ENCODE measurements at regions not wholly inside any gene's neighbourhood (a gene's known extent, or its start where the extent isn't known, plus 50 kb on each side); places are given as distances from the start of the nearest gene placed in this dataset.

DNA sequence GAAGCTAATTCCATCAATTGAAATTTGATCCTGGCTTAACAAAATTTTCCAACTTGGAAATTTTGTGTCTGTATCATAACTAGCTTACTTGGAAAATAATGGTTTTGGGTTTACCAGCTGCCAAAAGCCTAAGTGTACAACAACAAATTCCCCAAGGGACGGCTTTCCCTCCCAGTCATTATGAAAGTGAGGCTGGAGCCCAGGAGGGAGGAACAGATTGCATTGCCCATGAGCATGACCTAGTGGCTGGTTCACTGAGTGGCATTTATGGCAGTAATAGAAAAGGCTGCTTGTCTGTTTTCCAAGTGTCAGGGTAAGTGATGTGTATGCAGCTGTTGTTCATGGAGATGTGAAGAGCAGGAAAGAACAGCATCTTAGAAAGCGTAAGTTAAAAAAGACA is 70.8 kb upstream of the HHIP start:
- H3K27me3 ChIP-seq (ENCODE audit: control insufficient read depth in 2 of 2, insufficient read depth in 2 of 2, low read length in 2 of 2) = no peaks in the 10 kb centered on the region
- H3K9me1 ChIP-seq (replicated peaks; ENCODE audit: control insufficient read depth, extremely low read depth, insufficient read depth, low read length) = no peaks in the 10 kb centered on the region
- CTCF ChIA-PET = interaction anchor here (0.6 to 1.9 kb wide), 5 partner anchors 9 to 400 kb away, joined by 3 to 8 read pairs (median 5); no protein-coding TSS in a partner anchor
- no peak overlapping the region for H3K4me3 ChIP-seq (replicated peaks in 1 of 3; ENCODE audit: insufficient read depth in 1 of 3, low read depth in 1 of 3, low read length in 3 of 3)
- DNase-seq (ENCODE audit: low read depth, low spot score) = peak; percentile 57
- H3K4me2 ChIP-seq (ENCODE audit: insufficient read depth, low read length) = no peak overlapping the region
- H3K9ac ChIP-seq (replicated peaks; ENCODE audit: extremely low read depth, insufficient read depth, low read length) = no peak overlapping the region
- no TSS peak for BruUV-seq (replicated peaks)
- dilution Hi-C loops (cut with MboI; ENCODE audit: extremely low pct_ligation_motif_present, low sequenced_read_pairs) (no loop called here), intact Hi-C loops (cut with micrococcal nuclease) (loop anchor here (1.0 to 10.0 kb wide), 3 partner anchors 218 to 490 kb away; no protein-coding TSS in a partner anchor)
- peaks cover 26% of the 10 kb centered on the region for H3K4me1 ChIP-seq (ENCODE audit: control insufficient read depth, extremely low read depth, insufficient read depth, low read length)
- TF ChIP-seq, protein P1, sequence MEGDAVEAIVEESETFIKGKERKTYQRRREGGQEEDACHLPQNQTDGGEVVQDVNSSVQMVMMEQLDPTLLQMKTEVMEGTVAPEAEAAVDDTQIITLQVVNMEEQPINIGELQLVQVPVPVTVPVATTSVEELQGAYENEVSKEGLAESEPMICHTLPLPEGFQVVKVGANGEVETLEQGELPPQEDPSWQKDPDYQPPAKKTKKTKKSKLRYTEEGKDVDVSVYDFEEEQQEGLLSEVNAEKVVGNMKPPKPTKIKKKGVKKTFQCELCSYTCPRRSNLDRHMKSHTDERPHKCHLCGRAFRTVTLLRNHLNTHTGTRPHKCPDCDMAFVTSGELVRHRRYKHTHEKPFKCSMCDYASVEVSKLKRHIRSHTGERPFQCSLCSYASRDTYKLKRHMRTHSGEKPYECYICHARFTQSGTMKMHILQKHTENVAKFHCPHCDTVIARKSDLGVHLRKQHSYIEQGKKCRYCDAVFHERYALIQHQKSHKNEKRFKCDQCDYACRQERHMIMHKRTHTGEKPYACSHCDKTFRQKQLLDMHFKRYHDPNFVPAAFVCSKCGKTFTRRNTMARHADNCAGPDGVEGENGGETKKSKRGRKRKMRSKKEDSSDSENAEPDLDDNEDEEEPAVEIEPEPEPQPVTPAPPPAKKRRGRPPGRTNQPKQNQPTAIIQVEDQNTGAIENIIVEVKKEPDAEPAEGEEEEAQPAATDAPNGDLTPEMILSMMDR (IDR thresholded peaks at IDR 0.05; ENCODE audit: extremely low read depth in 1 of 2, insufficient read depth in 1 of 2, low read depth in 1 of 2, low read length in 2 of 2) = peak; percentile 43 to 46
- TF ChIP-seq, protein P2, sequence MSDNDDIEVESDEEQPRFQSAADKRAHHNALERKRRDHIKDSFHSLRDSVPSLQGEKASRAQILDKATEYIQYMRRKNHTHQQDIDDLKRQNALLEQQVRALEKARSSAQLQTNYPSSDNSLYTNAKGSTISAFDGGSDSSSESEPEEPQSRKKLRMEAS (IDR thresholded peaks at IDR 0.05; ENCODE audit: insufficient read depth, insufficient read length) = no peak
- no peak for TF ChIP-seq FOS (IDR thresholded peaks at IDR 0.05; ENCODE audit: borderline replicate concordance, insufficient read depth, low read length)
- no peak for TF ChIP-seq EZH2 (IDR thresholded peaks at IDR 0.05; ENCODE audit: borderline replicate concordance, low read depth, low read length, severe bottlenecking)
- TF ChIP-seq POLR2A (IDR thresholded peaks at IDR 0.05; ENCODE audit: low read depth, low read length) = no peak
- peaks cover 4% of the 10 kb centered on the region for H3K79me2 ChIP-seq (ENCODE audit: control insufficient read depth, insufficient read depth, low read length)
- POLR2A ChIA-PET = no interaction called here
- peak overlapping the region; percentile 37 for H2AFZ ChIP-seq (ENCODE audit: low read depth, low read length)
- H3K36me3 ChIP-seq (ENCODE audit: control insufficient read depth in 2 of 2, extremely low read depth in 1 of 2, insufficient read depth in 2 of 2, low read length in 2 of 2) = no peaks in the 10 kb centered on the region
- no peak overlapping the region for H3K27ac ChIP-seq (ENCODE audit: insufficient read depth, low read depth, low read length)
- no peaks in the 10 kb centered on the region for H4K20me1 ChIP-seq (replicated peaks; ENCODE audit: control insufficient read depth, extremely low read depth, insufficient read depth, low read length)
- peak; percentile 59 for FAIRE-seq
- no peaks in the 10 kb centered on the region for H3K9me3 ChIP-seq (replicated peaks; ENCODE audit: control insufficient read depth, insufficient read depth, low read length)

DNA sequence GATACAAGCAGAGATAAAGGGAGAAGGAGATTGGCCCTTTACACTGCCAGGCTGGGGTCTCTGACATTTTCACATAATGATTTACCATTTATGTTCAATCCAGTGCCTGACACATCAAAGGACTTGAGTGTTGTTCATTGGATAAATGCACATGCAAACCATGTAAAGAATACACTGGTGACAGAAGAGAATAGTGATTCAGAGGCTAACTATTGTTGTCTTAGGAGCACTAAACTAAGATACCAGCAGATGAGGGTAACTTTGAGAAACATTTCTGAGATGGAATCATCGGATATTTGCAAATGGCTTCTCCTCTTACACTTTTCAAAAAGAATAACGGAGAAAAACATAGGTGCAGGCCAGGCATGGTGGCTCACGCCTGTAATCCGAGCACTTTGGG is 67.3 kb upstream of the HHIP start:
- H3K36me3 ChIP-seq (ENCODE audit: control insufficient read depth in 2 of 2, extremely low read depth in 1 of 2, insufficient read depth in 2 of 2, low read length in 2 of 2) = no peaks in the 10 kb centered on the region
- intact Hi-C loops (cut with micrococcal nuclease) (loop anchor here (1.0 to 10.0 kb wide), 4 partner anchors 49 to 486 kb away; no protein-coding TSS in a partner anchor), dilution Hi-C loops (cut with MboI; ENCODE audit: extremely low pct_ligation_motif_present, low sequenced_read_pairs) (no loop called here)
- no peaks in the 10 kb centered on the region for H4K20me1 ChIP-seq (replicated peaks; ENCODE audit: control insufficient read depth, extremely low read depth, insufficient read depth, low read length)
- peaks cover 18% of the 10 kb centered on the region for H3K79me2 ChIP-seq (ENCODE audit: control insufficient read depth, insufficient read depth, low read length)
- CTCF ChIA-PET = interaction anchor here (0.9 to 1.3 kb wide), 3 partner anchors 33 to 58 kb away, joined by 3 to 7 read pairs (median 3); no protein-coding TSS in a partner anchor
- POLR2A ChIA-PET = interaction anchor here (0.7 to 1.2 kb wide), 2 partner anchors 66 to 400 kb away, joined by 5 to 18 read pairs; partner anchors contain the start of gene HHIP
- H3K27me3 ChIP-seq (ENCODE audit: control insufficient read depth in 2 of 2, insufficient read depth in 2 of 2, low read length in 2 of 2) = no peaks in the 10 kb centered on the region
- DNase-seq (ENCODE audit: low read depth, low spot score) (no peak), FAIRE-seq (no peak)
- no peaks in the 10 kb centered on the region for H3K9me1 ChIP-seq (replicated peaks; ENCODE audit: control insufficient read depth, extremely low read depth, insufficient read depth, low read length)
- H3K4me3 ChIP-seq (replicated peaks in 1 of 3; ENCODE audit: insufficient read depth in 1 of 3, low read depth in 1 of 3, low read length in 3 of 3) = no peak overlapping the region
- peaks cover 58% of the 10 kb centered on the region for H3K4me1 ChIP-seq (ENCODE audit: control insufficient read depth, extremely low read depth, insufficient read depth, low read length)
- H3K9me3 ChIP-seq (replicated peaks; ENCODE audit: control insufficient read depth, insufficient read depth, low read length) = no peaks in the 10 kb centered on the region
- peak overlapping the region; percentile 96 for H3K27ac ChIP-seq (ENCODE audit: insufficient read depth, low read depth, low read length)
- H3K4me2 ChIP-seq (ENCODE audit: insufficient read depth, low read length) = peak overlapping the region; percentile 3
- no peak overlapping the region for H3K9ac ChIP-seq (replicated peaks; ENCODE audit: extremely low read depth, insufficient read depth, low read length)
- no TSS peak for BruUV-seq (replicated peaks)
- H2AFZ ChIP-seq (ENCODE audit: low read depth, low read length) = no peak overlapping the region
- no peak for TF ChIP-seq FOS (IDR thresholded peaks at IDR 0.05; ENCODE audit: borderline replicate concordance, insufficient read depth, low read length)
- no peak for TF ChIP-seq GATA2 (IDR thresholded peaks at IDR 0.05; ENCODE audit: insufficient read depth, insufficient read length, low read depth, low read length)
- no peak for TF ChIP-seq POLR2A (IDR thresholded peaks at IDR 0.05; ENCODE audit: low read depth, low read length)
- TF ChIP-seq MYC (IDR thresholded peaks at IDR 0.05; ENCODE audit: low read depth, low read length) = no peak
- no peak for TF ChIP-seq EZH2 (IDR thresholded peaks at IDR 0.05; ENCODE audit: borderline replicate concordance, low read depth, low read length, severe bottlenecking)
- TF ChIP-seq, protein P2 (IDR thresholded peaks at IDR 0.05; ENCODE audit: insufficient read depth, insufficient read length) = no peak
- no peak for TF ChIP-seq JUN (IDR thresholded peaks at IDR 0.05; ENCODE audit: borderline replicate concordance, insufficient read depth, insufficient read length, low read depth)
- TF ChIP-seq POLR2AphosphoS5 (IDR thresholded peaks at IDR 0.05; ENCODE audit: insufficient read depth, low read depth, low read length) = no peak

Data from endothelial cell of umbilical vein (primary cell).